ENCODE measurements at regions not wholly inside any gene's neighbourhood (a gene's known extent, or its start where the extent isn't known, plus 50 kb on each side); places are given as distances from the start of the nearest gene placed in this dataset.

DNA sequence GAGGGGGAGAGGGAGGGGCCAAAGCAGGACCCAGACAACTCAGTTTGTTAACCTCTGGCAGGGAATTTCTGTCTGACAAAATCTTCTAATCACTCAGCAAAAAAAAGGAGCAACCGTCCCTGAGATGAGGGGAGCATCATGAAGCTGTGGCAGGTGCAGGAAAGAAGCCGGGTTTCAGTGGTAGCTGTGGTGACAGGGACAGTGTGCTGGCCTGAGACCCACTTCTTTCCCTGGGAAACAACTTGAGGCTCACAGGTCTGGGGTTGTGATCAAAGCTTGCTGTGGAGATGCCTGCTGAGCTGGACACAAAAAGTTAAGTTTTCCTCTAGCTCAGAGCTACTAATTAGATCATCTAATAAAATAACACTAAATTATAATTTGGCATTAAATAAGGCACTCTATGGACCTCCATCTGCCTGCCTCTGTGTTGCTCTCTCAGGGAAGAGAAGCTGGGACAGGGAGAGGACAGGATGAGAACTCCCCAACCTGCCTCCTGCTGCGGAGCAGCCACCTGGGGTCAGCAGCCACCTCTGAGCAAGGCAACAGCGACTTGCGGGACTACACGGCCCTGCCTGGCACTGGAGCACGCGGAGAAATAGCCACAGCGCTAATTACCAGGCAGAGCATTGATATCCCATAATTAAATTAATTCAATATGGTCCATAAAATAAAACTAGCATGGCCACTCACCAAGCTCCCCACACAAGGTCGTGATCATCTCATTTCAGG is 104.6 kb upstream of the TEX51 start:
- no peak for DNase-seq

DNA sequence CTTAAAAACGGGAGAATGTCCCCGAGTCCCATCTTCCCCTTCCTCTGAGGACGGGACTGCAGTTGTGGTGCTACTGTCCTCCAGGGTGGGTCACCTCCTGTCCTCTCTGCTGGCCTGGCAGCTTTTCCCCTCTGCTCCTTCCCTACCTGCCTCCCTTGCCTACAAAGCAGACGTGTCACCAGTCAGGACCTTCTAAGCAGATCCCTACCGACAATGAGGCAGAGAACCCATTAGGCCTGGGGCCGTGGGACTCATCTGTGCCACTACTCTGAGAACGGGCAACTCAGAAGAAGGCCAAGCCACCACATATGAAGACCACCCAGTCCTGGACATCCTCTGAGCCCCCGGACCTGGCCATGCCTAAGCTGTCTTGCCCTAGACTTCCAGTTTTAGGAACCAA is 103.0 kb upstream of the TEX51 start:
- DNase-seq, result no peak

GRCh38 chr2:126796931-126797621 is 101.6 kb upstream of the TEX51 start:
- DNase-seq, result no peak

DNA sequence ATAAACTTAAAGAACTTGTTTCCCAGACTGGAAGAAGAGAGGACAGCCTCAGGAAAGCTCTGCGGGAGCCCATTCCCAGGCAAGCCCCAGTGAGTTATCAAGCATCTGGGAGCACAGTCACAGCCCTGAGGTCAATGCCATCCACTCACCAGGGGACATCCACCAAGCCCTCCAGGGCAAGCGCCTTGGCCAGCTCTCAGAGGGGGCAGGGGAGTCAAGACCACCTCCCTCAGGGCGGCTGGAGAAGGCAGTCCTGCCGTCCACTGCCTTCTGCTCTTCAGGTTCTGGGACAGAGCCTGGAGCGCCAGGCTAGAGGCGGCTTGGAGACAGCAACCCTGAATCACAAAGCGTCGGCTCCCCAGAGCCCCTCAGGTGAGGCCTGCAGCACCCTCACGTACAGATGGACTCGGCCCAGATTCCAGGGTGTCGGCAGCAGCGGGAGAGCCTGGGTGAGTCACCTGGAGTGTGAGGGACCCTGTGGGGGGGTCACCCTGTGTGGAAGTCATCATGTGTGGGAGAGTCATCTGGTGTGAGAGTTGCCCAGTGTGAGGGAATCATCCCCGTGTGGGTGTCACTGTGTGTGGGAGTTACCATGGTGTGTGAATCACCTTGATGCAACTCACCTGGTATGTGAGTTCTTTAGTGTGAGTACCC is 100.9 kb upstream of the TEX51 start:
- DNase-seq, result no peak

DNA sequence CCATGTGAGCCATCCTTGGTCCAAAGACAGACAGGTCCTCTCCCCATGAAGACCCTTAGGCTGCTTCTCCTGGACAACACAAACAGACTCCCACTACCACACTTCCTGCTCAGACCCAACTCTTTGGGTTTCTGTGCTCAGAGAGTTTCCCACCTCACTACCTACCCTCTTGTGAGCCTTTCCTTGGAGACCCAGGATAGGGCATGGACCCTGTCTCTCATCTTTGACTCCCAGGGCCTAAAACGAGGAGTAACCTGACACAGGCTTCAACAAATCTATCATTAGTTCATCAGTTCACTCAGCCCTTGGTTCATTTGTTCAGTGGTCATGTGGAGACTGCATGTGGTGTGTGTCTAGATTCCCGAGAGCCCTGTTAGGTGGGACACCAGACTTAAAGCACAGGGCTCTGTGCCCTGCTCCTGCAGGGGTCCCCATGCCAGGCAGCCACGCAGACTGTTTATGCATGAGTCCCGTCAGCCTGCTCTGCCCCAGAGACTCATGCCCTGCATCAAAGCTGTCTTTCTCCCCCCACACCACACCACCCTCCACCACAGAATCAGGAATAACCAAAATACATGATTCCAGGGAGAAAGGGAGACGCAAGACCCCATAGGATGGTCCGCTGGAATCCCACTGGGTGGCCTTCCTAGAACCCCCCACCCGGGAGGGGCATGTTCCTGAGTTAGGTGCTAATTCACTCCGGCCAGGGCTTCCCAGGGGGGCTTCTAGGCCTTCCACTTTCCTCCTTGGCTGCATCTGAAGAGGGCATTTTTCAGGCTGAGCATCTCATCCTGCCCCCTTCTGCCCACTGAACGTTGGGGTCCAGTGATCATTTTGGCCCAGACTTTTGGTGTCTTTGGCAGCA is 100.2 kb upstream of the TEX51 start:
- DNase-seq, result no peak

DNA sequence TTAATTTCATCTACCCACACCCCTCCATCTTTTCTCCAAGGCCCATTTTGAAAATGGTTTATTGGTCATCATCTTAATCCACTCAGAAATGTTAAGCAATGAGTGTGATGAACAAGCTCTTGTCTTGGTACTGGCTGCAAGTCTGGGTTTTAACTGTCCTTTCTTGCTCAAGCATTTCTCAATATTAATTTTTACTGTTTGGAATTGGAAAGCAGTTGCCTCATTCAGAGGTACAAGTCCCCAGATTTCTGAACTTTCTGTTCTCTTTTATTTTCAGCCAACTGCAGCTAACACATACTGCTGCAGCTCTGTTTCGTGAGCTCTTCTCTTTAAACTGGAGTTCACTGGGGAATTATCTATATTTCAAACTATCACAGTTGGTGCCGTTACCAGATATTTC is 99.4 kb upstream of the TEX51 start:
- no peak for DNase-seq

DNA sequence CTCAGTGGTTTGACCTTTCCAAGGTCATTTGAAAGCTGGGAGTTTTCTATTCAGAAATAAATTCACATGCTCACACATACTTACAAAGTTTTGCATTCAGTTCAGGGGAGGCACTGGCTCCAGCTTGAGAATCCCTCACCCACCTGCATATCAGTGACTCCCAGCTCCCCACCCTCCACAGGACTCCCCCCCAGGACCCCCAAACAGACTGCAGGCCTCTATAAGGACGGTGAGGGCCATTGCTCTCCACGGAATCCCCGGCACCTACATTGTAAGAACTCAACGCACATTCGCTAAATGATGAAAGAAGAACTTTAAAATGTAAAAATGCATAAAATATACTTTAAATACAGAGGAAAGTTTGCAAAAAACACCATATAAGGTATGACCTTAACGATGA is 97.2 kb upstream of the TEX51 start:
- no peak for DNase-seq

GRCh38 chr2:126802316-126802715 is 96.4 kb upstream of the TEX51 start:
- no peak for DNase-seq

- DNase-seq, result no peak
Measured at GRCh38 chr2:126802774-126803433, 95.8 kb upstream of the TEX51 start.

DNA sequence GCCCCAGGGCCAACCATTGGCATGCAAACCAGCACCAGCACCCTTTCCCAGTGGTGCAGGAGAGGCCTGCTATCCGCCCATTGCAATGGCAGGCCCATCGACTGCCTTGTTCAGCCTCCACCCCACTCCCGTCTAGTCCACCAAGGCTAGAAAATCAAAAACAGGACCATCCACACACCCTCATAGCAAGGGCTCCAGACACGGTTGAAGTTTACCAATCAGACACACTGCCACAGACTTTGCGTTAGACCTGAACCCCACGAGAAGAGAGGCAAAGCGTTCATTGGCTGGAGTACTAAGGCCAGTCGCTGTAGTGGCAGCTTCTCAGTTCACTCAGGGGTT is 95.3 kb upstream of the TEX51 start:
- DNase-seq, result no peak

- DNase-seq, result no peak
Measured at GRCh38 chr2:126804347-126804746, 94.3 kb upstream of the TEX51 start.

GRCh38 chr2:126808929-126809328 is 89.8 kb upstream of the TEX51 start:
- DNase-seq, result no peak

DNA sequence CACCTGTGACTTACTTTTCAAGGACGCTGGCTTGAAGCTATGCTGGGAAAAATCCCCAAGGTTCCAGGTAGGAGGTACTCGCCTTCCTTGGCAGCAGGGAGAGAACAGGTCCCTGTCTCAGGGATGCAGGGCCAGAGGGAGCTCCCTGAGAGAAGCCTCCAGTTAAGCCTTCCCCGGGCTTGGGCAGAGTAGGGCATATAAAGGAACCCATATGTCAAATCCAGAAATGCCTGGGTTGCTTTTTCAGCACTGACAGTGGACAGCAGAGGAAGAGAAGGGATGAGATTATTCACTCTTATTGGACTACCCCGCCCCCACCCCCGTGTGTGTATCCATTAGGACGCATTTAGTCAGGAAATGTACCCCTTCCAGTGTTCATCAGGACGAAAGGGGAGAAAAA is 89.3 kb upstream of the TEX51 start:
- no peak for DNase-seq

GRCh38 chr2:126810001-126810400 is 88.7 kb upstream of the TEX51 start:
- DNase-seq, result no peak

- no peak for DNase-seq
Measured at GRCh38 chr2:126811101-126811500, 87.6 kb upstream of the TEX51 start.

DNA sequence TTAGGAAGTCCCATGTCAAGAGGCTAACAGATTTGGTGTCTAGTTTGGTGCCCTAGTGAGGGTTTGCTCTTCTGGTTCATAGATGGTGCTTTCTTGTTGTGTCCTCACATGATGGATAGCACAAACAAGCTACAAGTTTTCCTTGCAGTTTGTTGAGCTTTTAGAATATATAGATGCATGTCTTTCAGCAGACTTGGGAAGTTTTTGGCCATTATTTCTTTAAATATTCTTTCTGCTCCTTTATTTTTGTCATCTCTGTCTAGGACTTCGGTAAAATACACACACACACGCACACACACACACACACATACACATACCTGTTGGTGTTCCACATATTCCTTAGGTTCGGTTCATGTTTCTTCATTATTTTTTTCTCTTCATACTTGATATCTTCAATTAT is 81.5 kb upstream of the TEX51 start:
- DNase-seq, result no peak

GRCh38 chr2:126822115-126822514 is 76.6 kb upstream of the TEX51 start:
- DNase-seq, result no peak

GRCh38 chr2:126822921-126823320 is 75.8 kb upstream of the TEX51 start:
- DNase-seq, result no peak

GRCh38 chr2:126823951-126824350 is 74.7 kb upstream of the TEX51 start:
- DNase-seq, result no peak

DNA sequence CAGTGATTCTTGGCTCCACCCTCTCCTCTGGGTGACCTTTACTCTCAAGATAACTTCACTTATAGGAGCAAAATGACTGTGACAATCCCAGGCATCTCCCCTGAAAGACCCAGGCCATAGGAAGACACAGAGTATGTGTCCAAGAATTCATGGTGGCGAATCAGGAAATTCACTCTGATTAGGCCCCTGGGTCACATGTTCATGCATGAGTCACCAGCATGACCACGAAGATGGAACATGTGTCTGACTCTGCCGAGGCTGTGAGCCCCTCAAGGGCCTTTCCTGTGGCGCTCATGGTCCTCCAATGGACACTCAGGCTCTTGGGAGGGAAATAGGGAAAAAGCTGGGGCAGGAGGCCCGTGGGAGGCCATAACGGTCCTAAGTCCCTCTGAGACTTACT is 74.0 kb upstream of the TEX51 start:
- DNase-seq, result no peak

- no peak for DNase-seq
Measured at GRCh38 chr2:126825316-126825715, 73.4 kb upstream of the TEX51 start.

DNA sequence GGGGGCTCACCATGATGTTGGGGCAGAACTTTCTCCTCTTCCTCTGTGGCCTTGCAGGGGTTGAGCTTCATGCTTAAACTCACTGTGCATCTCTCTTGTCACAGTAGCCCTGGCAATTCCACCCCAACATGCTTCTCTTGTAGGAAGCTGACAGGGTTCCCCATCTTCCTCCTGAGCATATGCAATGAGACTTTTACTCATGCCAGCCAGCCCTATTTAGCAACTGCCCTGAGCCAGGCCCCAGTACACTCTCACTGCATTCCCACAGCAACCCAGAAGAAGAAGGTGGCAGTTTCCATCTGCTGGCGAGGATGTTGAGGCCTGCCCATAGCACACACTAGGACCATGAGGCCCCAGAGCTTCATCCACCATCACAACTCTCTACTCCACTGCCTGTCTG is 72.2 kb upstream of the TEX51 start:
- peak in 1 of 2 donors; percentile 1 for DNase-seq

- DNase-seq, result no peak
Measured at GRCh38 chr2:126827371-126827770, 71.3 kb upstream of the TEX51 start.

Measured in CD4-positive, alpha-beta T cell treated with Interleukin-1 beta for 1 hour (primary cell).